OCI-LY3 (cell line): ENCODE measurements at regions not wholly inside any gene's neighbourhood (a gene's known extent, or its start where the extent isn't known, plus 50 kb on each side); places are given as distances from the start of the nearest gene placed in this dataset.

Experiments
- H2AFZ ChIP-seq: fragments of 200-600, 300-600 bp; shearing (Covaris generic); 2 replicates; pipeline ENCODE4 v1.6.0; 2014; ENCODE audit warnings: antibody characterized with exemption, low read depth, low read length
- H3K27ac ChIP-seq: fragments of 200-600, 300-600 bp; sonication (generic); 2 replicates; pipeline ENCODE4 v1.5.1; 2014; ENCODE audit warnings: mild to moderate bottlenecking, low read length, moderate library complexity, mixed read lengths
- H3K27me3 ChIP-seq: fragments of 200-600, 300-600 bp; sonication (generic); 2 replicates; pipeline ENCODE4 v1.6.1; 2014; ENCODE audit warnings: low read depth, low read length, mixed read lengths
- H3K36me3 ChIP-seq: fragments of 200-600, 300-600 bp; sonication (generic); replicated peaks from 2 replicates; pipeline ENCODE3; 2014; ENCODE audit warnings: low read depth, low read length, mixed read lengths
- H3K4me1 ChIP-seq: fragments of 300-600, 200-600 bp; sonication (generic); 2 replicates; pipeline ENCODE4 v1.6.1; 2014; ENCODE audit warnings: low read length, mixed read lengths
- H3K4me2 ChIP-seq: fragments of 200-600, 300-600 bp; sonication (generic); 2 replicates; pipeline ENCODE4 v1.6.1; 2014; ENCODE audit warnings: low read length, mixed read lengths
- H3K4me3 ChIP-seq: fragments of 300-600, 200-600 bp; sonication (generic); 2 replicates; pipeline ENCODE4 v1.5.1; 2014; ENCODE audit warnings: antibody characterized with exemption, mild to moderate bottlenecking, low read length, moderate library complexity
- H3K79me2 ChIP-seq: fragments of 300-600, 200-600 bp; shearing (Covaris generic); 2 replicates; pipeline ENCODE4 v1.6.1; 2014; ENCODE audit warnings: mild to moderate bottlenecking, low read length, mixed read lengths
- H3K9ac ChIP-seq: fragments of 300-600, 200-600 bp; shearing (Covaris generic); 2 replicates; pipeline ENCODE4 v1.6.0; 2014; ENCODE audit warnings: mild to moderate bottlenecking, low read length, moderate library complexity
- H3K9me3 ChIP-seq: fragments of 200-600, 300-600 bp; shearing (Covaris generic); 2 replicates; pipeline ENCODE4 v1.6.1; 2014; ENCODE audit warnings: low read length, mixed read lengths; ENCODE audit not compliant: insufficient read depth
- H4K20me1 ChIP-seq: fragments of 200-600, 300-600 bp; sonication (generic); 2 replicates; pipeline ENCODE4 v1.6.1; 2016; ENCODE audit warnings: low read length, mixed read lengths; ENCODE audit not compliant: insufficient read depth
- CTCF ChIP-seq: fragments of 200-600, 300-600 bp; sonication (generic); IDR thresholded peaks from 2 replicates; pipeline ENCODE4 v1.5.1; 2014; ENCODE audit warnings: antibody characterized with exemption, low read length, low read depth
- EZH2phosphoT487 ChIP-seq: fragments of 200-600 bp; shearing (Covaris generic); IDR thresholded peaks from 2 replicates; pipeline ENCODE4 v1.6.1; 2018; ENCODE audit warnings: antibody characterized with exemption, mixed run types, low read depth

- Histone ChIP-seq H3K36me3 (no peaks in the 10 kb centered on the region), H2AFZ (no peak overlapping the region), H3K4me3 (no peak overlapping the region), H3K79me2 (no peaks in the 10 kb centered on the region), H3K9me3 (no peaks in the 10 kb centered on the region), H3K27me3 (no peaks in the 10 kb centered on the region), H3K4me1 (no peaks in the 10 kb centered on the region), H3K9ac (no peak overlapping the region), H3K27ac (no peak overlapping the region), H3K4me2 (no peak overlapping the region), H4K20me1 (no peaks in the 10 kb centered on the region)
- no peak for TF ChIP-seq CTCF
- TF ChIP-seq EZH2phosphoT487 = no peak
Observed at GRCh38 chr6:10297832-10298231, 117.0 kb downstream of the TFAP2A start.

- no peak for TF ChIP-seq CTCF
- TF ChIP-seq EZH2phosphoT487 = no peak
- no peak overlapping the region for H3K9ac ChIP-seq
Observed at GRCh38 chr6:10278746-10279145, 136.1 kb downstream of the TFAP2A start.

GRCh38 chr6:10276660-10277287 is 138.1 kb downstream of the TFAP2A start:
- H4K20me1 ChIP-seq = no peaks in the 10 kb centered on the region
- no peak overlapping the region for H2AFZ ChIP-seq
- no peak overlapping the region for H3K27ac ChIP-seq
- no peak for TF ChIP-seq EZH2phosphoT487
- no peak for TF ChIP-seq CTCF
- H3K4me2 ChIP-seq = no peak overlapping the region
- H3K9me3 ChIP-seq = no peaks in the 10 kb centered on the region
- no peaks in the 10 kb centered on the region for H3K4me1 ChIP-seq
- H3K36me3 ChIP-seq = no peaks in the 10 kb centered on the region
- H3K9ac ChIP-seq = no peak overlapping the region
- H3K27me3 ChIP-seq = no peaks in the 10 kb centered on the region
- H3K4me3 ChIP-seq = no peak overlapping the region
- no peaks in the 10 kb centered on the region for H3K79me2 ChIP-seq

More at GRCh38 chr6:10278746-10279145, 136.1 kb downstream of the TFAP2A start:
- no peaks in the 10 kb centered on the region for H3K9me3 ChIP-seq
- no peaks in the 10 kb centered on the region for H4K20me1 ChIP-seq
- no peaks in the 10 kb centered on the region for H3K79me2 ChIP-seq
- no peak overlapping the region for H3K27ac ChIP-seq
- no peak overlapping the region for H2AFZ ChIP-seq
- no peaks in the 10 kb centered on the region for H3K27me3 ChIP-seq
- H3K4me3 ChIP-seq = no peak overlapping the region
- no peaks in the 10 kb centered on the region for H3K4me1 ChIP-seq
- H3K4me2 ChIP-seq = no peak overlapping the region
- no peaks in the 10 kb centered on the region for H3K36me3 ChIP-seq

- H4K20me1 ChIP-seq = no peaks in the 10 kb centered on the region
- H3K36me3 ChIP-seq = no peaks in the 10 kb centered on the region
- H3K4me3 ChIP-seq = no peak overlapping the region
- no peak overlapping the region for H3K4me2 ChIP-seq
- TF ChIP-seq EZH2phosphoT487 (no peak), CTCF (no peak)
- H3K27ac ChIP-seq = no peak overlapping the region
- H2AFZ ChIP-seq = no peak overlapping the region
- no peaks in the 10 kb centered on the region for H3K79me2 ChIP-seq
- H3K27me3 ChIP-seq = no peaks in the 10 kb centered on the region
- H3K9ac ChIP-seq = no peak overlapping the region
- H3K4me1 ChIP-seq = no peaks in the 10 kb centered on the region
- H3K9me3 ChIP-seq = no peaks in the 10 kb centered on the region
Observed at GRCh38 chr6:10276106-10276505, 138.8 kb downstream of the TFAP2A start.
